OCI-LY3 (cell line): ENCODE measurements at regions not wholly inside any gene's neighbourhood (a gene's known extent, or its start where the extent isn't known, plus 50 kb on each side); places are given as distances from the start of the nearest gene placed in this dataset.

Source experiments
- EZH2phosphoT487 ChIP-seq: fragments of 200-600 bp; shearing (Covaris generic); IDR thresholded peaks from 2 replicates; pipeline ENCODE4 v1.6.1; 2018; ENCODE audit warnings: antibody characterized with exemption, mixed run types, low read depth
- TF ChIP-seq, protein P1 (sequence below): fragments of 200-600, 300-600 bp; sonication (generic); IDR thresholded peaks from 2 replicates; pipeline ENCODE4 v1.5.1; 2014; ENCODE audit warnings: antibody characterized with exemption, low read length, low read depth

DNA sequence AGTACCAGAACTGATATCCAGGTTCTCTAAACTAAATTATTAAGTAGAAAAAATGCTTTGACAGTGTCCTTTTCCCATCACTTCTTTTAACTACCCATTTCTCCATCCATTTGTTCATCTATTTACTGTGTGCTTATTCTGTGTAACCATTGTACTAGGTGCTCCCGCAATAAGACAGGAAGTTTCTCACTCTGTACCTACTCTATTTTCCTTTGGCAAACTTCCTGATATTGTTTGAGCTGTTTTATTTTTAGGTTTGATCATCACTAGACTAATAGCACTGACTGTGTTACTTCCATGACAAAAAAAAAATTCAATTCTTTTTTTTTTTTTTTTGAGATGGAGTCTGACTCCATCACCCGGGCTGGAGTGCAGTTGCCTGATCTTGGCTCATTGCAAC, 102.5 kb upstream of the CASK start:
- TF ChIP-seq, protein P1, sequence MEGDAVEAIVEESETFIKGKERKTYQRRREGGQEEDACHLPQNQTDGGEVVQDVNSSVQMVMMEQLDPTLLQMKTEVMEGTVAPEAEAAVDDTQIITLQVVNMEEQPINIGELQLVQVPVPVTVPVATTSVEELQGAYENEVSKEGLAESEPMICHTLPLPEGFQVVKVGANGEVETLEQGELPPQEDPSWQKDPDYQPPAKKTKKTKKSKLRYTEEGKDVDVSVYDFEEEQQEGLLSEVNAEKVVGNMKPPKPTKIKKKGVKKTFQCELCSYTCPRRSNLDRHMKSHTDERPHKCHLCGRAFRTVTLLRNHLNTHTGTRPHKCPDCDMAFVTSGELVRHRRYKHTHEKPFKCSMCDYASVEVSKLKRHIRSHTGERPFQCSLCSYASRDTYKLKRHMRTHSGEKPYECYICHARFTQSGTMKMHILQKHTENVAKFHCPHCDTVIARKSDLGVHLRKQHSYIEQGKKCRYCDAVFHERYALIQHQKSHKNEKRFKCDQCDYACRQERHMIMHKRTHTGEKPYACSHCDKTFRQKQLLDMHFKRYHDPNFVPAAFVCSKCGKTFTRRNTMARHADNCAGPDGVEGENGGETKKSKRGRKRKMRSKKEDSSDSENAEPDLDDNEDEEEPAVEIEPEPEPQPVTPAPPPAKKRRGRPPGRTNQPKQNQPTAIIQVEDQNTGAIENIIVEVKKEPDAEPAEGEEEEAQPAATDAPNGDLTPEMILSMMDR: no peak
- TF ChIP-seq EZH2phosphoT487: no peak
